Spleen (tissue), 7 donors: ENCODE measurements at regions not wholly inside any gene's neighbourhood (a gene's known extent, or its start where the extent isn't known, plus 50 kb on each side); places are given as distances from the start of the nearest gene placed in this dataset.

Experiments used
- POLR2A ChIP-seq, 3 donors: fragments of 450-650 bp; IDR thresholded peaks; one replicate each; pipeline ENCODE4 v1.5.1; 2017; ENCODE audit warnings: antibody characterized with exemption in 3 of 3, mild to moderate bottlenecking in 1 of 3
- POLR2AphosphoS5 ChIP-seq, 3 donors: sonication (generic); formaldehyde crosslinking; IDR thresholded peaks; one replicate each; pipeline ENCODE4 v1.5.1; 2017; ENCODE audit warnings: antibody characterized with exemption in 3 of 3
- TF ChIP-seq, protein P1 (sequence below), 11 experiments: fragments of 200-600 bp in 7 of 11; fragments of 450-650 bp in 4 of 11; sonication (generic) in 4 of 11; IDR thresholded peaks in 8 of 11; conservative IDR thresholded peaks in 3 of 11; 1 replicate in 7 of 11; 2 replicates in 4 of 11; pipeline versions ENCODE4 v1.4.0 to v1.8.0; 2016 to 2021; ENCODE audit warnings: antibody characterized with exemption in 11 of 11, inconsistent platforms in 4 of 11, mild to moderate bottlenecking in 1 of 11
- donor health status: DM: no; HTN: no; CAD: no; lungs with moderate emphysema.
- donor health status: DM: no; HTN: no; CAD: no.
- donor health status: DM: no; HTN: no; CAD: no.

DNA sequence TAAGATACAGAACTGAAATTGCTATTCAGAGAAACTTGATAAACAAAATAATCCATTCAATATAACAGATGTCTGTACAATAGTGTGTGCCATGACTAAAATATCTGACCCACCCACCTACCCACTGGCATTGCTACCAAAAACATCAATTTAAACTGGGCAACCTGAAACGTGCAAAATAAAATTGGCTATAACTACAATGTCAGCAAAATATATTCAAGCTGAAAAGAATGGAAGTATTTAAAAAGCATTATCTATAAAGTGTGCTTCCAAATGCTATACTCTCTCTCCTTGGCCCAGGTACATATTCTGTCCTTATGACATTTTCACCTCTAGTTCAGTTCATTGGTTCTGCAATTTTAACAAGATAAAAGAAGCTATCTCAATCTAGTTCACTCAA lies 379.6 kb upstream of the ATP11B start:
- TF ChIP-seq, protein P1, sequence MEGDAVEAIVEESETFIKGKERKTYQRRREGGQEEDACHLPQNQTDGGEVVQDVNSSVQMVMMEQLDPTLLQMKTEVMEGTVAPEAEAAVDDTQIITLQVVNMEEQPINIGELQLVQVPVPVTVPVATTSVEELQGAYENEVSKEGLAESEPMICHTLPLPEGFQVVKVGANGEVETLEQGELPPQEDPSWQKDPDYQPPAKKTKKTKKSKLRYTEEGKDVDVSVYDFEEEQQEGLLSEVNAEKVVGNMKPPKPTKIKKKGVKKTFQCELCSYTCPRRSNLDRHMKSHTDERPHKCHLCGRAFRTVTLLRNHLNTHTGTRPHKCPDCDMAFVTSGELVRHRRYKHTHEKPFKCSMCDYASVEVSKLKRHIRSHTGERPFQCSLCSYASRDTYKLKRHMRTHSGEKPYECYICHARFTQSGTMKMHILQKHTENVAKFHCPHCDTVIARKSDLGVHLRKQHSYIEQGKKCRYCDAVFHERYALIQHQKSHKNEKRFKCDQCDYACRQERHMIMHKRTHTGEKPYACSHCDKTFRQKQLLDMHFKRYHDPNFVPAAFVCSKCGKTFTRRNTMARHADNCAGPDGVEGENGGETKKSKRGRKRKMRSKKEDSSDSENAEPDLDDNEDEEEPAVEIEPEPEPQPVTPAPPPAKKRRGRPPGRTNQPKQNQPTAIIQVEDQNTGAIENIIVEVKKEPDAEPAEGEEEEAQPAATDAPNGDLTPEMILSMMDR (IDR thresholded peaks at IDR 0.05 in 8 of 11, conservative IDR thresholded peaks at IDR 0.05 in 3 of 11): no peak
- TF ChIP-seq POLR2A (IDR thresholded peaks at IDR 0.05) (no peak), POLR2AphosphoS5 (IDR thresholded peaks at IDR 0.05) (no peak)
